ENCODE measurements at regions not wholly inside any gene's neighbourhood (a gene's known extent, or its start where the extent isn't known, plus 50 kb on each side); places are given as distances from the start of the nearest gene placed in this dataset.

DNA sequence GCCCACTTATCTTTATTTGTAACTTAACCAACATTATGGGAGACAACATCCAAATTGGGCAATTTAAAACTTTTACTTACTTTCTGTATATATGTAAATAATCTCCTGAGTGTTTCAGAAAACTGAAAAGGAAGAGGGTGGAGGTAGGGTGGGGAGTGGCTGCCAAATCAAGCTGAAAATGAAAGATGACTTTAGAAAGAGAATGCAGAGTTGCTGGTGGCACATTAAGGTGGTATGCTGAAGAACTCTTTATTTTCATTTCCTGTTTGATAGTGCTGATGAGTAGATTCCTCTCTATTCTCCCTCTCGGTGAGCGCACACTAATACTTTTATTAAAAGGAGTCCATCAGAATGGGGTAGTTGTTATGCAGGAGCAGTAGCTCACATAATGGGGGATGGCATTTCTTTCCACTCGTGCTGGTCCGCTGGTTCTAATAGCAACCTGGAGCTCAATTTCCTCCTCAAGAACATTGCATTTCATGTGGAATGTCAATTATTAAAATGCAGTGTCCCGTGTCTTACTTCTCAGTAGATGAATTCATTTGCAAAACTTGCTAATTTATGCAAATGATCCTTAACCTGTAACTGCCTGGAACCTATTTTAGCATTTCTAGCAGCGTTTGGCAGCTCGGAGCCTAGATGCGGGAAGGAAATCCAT is 466.9 kb upstream of the HNRNPA3 start:
- H2AFZ ChIP-seq (ENCODE audit: low read depth, low read length) = no peak overlapping the region
- H3K36me3 ChIP-seq (ENCODE audit: insufficient read depth, low read length) = no peaks in the 10 kb centered on the region
- no peaks in the 10 kb centered on the region for H3K27me3 ChIP-seq (ENCODE audit: insufficient read depth, low read length)
- no peaks in the 10 kb centered on the region for H3K9me3 ChIP-seq (ENCODE audit: low read length)
- no peak overlapping the region for H3K4me3 ChIP-seq (ENCODE audit: low read length)
- no peaks in the 10 kb centered on the region for H3K4me1 ChIP-seq (ENCODE audit: insufficient read depth, low read length)

GRCh38 chr2:176746411-176746810 is 466.2 kb upstream of the HNRNPA3 start:
- Histone ChIP-seq H3K27me3 (ENCODE audit: insufficient read depth, low read length) (no peaks in the 10 kb centered on the region), H3K9me3 (ENCODE audit: low read length) (no peaks in the 10 kb centered on the region), H3K4me3 (ENCODE audit: low read length) (no peak overlapping the region), H2AFZ (ENCODE audit: low read depth, low read length) (no peak overlapping the region), H3K36me3 (ENCODE audit: insufficient read depth, low read length) (no peaks in the 10 kb centered on the region), H3K4me1 (ENCODE audit: insufficient read depth, low read length) (no peaks in the 10 kb centered on the region)

GRCh38 chr2:176747506-176747905 is 465.1 kb upstream of the HNRNPA3 start:
- Histone ChIP-seq H3K4me3 (ENCODE audit: low read length) (no peak overlapping the region), H3K9me3 (ENCODE audit: low read length) (no peaks in the 10 kb centered on the region), H3K36me3 (ENCODE audit: insufficient read depth, low read length) (no peaks in the 10 kb centered on the region), H3K27me3 (ENCODE audit: insufficient read depth, low read length) (no peaks in the 10 kb centered on the region), H2AFZ (ENCODE audit: low read depth, low read length) (no peak overlapping the region), H3K4me1 (ENCODE audit: insufficient read depth, low read length) (no peaks in the 10 kb centered on the region)

DNA sequence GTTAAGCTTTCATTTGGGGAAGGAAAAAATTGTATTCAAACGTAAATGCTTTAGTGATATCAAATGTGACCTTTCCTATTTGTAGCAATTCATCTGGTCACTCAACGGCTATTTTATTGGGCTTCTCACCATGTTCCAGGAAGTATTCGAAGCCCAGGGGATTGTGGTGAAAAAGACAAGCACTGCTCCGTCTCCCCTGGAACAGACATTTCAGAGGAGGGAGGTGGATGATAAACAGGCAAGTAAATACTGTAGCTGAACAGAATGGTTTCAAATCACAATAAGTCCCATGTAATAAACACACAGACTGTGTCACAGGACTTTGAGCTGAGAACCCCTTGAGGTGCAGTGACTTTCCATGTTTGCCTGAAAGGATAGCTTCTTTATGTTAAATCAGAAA is 464.7 kb upstream of the HNRNPA3 start:
- Histone ChIP-seq H3K9me3 (ENCODE audit: low read length) (no peaks in the 10 kb centered on the region), H3K27me3 (ENCODE audit: insufficient read depth, low read length) (no peaks in the 10 kb centered on the region), H2AFZ (ENCODE audit: low read depth, low read length) (no peak overlapping the region), H3K36me3 (ENCODE audit: insufficient read depth, low read length) (no peaks in the 10 kb centered on the region), H3K4me1 (ENCODE audit: insufficient read depth, low read length) (no peaks in the 10 kb centered on the region), H3K4me3 (ENCODE audit: low read length) (no peak overlapping the region)

- Histone ChIP-seq H3K4me3 (ENCODE audit: low read length) (no peak overlapping the region), H3K27me3 (ENCODE audit: insufficient read depth, low read length) (no peaks in the 10 kb centered on the region), H3K36me3 (ENCODE audit: insufficient read depth, low read length) (no peaks in the 10 kb centered on the region), H2AFZ (ENCODE audit: low read depth, low read length) (no peak overlapping the region), H3K4me1 (ENCODE audit: insufficient read depth, low read length) (no peaks in the 10 kb centered on the region), H3K9me3 (ENCODE audit: low read length) (no peaks in the 10 kb centered on the region)
These were observed 463.9 kb upstream of the HNRNPA3 start for GRCh38 chr2:176748662-176749061.

GRCh38 chr2:176751314-176752227 is 461.0 kb upstream of the HNRNPA3 start:
- Histone ChIP-seq H3K9me3 (ENCODE audit: low read length) (no peaks in the 10 kb centered on the region), H3K4me1 (ENCODE audit: insufficient read depth, low read length) (no peaks in the 10 kb centered on the region), H2AFZ (ENCODE audit: low read depth, low read length) (no peak overlapping the region), H3K4me3 (ENCODE audit: low read length) (no peak overlapping the region), H3K27me3 (ENCODE audit: insufficient read depth, low read length) (no peaks in the 10 kb centered on the region), H3K36me3 (ENCODE audit: insufficient read depth, low read length) (no peaks in the 10 kb centered on the region)

DNA sequence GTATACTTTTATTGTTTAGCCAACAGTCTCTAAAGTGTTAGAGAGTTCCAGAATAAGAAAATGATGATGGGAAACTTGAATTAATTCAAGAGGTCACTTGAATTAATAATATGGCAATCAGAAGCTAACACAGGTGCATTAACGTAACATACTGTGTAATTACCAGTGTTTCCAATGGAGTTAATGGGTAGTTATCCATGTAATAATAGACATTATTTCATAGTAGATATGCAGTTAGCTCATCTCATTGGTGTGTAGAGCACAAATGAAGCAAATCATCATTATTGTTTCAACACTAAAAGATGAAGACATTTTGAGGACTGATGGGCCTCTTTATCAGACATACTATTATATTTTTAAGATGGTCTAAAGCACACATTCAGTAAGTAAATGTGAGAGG is 460.3 kb upstream of the HNRNPA3 start:
- Histone ChIP-seq H3K27me3 (ENCODE audit: insufficient read depth, low read length) (no peaks in the 10 kb centered on the region), H2AFZ (ENCODE audit: low read depth, low read length) (no peak overlapping the region), H3K4me3 (ENCODE audit: low read length) (no peak overlapping the region), H3K4me1 (ENCODE audit: insufficient read depth, low read length) (no peaks in the 10 kb centered on the region), H3K36me3 (ENCODE audit: insufficient read depth, low read length) (no peaks in the 10 kb centered on the region), H3K9me3 (ENCODE audit: low read length) (no peaks in the 10 kb centered on the region)

GRCh38 chr2:176753205-176753604 is 459.4 kb upstream of the HNRNPA3 start:
- H3K27me3 ChIP-seq (ENCODE audit: insufficient read depth, low read length) = no peaks in the 10 kb centered on the region
- H3K9me3 ChIP-seq (ENCODE audit: low read length) = no peaks in the 10 kb centered on the region
- no peak overlapping the region for H3K4me3 ChIP-seq (ENCODE audit: low read length)
- no peak overlapping the region for H2AFZ ChIP-seq (ENCODE audit: low read depth, low read length)
- H3K4me1 ChIP-seq (ENCODE audit: insufficient read depth, low read length) = no peaks in the 10 kb centered on the region
- H3K36me3 ChIP-seq (ENCODE audit: insufficient read depth, low read length) = no peaks in the 10 kb centered on the region

GRCh38 chr2:176753752-176754474 is 458.7 kb upstream of the HNRNPA3 start:
- Histone ChIP-seq H3K36me3 (ENCODE audit: insufficient read depth, low read length) (no peaks in the 10 kb centered on the region), H3K4me1 (ENCODE audit: insufficient read depth, low read length) (no peaks in the 10 kb centered on the region), H3K27me3 (ENCODE audit: insufficient read depth, low read length) (no peaks in the 10 kb centered on the region), H2AFZ (ENCODE audit: low read depth, low read length) (no peak overlapping the region), H3K4me3 (ENCODE audit: low read length) (no peak overlapping the region), H3K9me3 (ENCODE audit: low read length) (no peaks in the 10 kb centered on the region)

GRCh38 chr2:176755537-176756135 is 457.0 kb upstream of the HNRNPA3 start:
- no peaks in the 10 kb centered on the region for H3K9me3 ChIP-seq (ENCODE audit: low read length)
- H3K4me3 ChIP-seq (ENCODE audit: low read length) = no peak overlapping the region
- H3K27me3 ChIP-seq (ENCODE audit: insufficient read depth, low read length) = no peaks in the 10 kb centered on the region
- H3K4me1 ChIP-seq (ENCODE audit: insufficient read depth, low read length) = no peaks in the 10 kb centered on the region
- H3K36me3 ChIP-seq (ENCODE audit: insufficient read depth, low read length) = no peaks in the 10 kb centered on the region
- H2AFZ ChIP-seq (ENCODE audit: low read depth, low read length) = no peak overlapping the region

GRCh38 chr2:176758426-176758825 is 454.2 kb upstream of the HNRNPA3 start:
- Histone ChIP-seq H3K27me3 (ENCODE audit: insufficient read depth, low read length) (peaks cover 7% of the 10 kb centered on the region), H3K4me3 (ENCODE audit: low read length) (no peak overlapping the region), H2AFZ (ENCODE audit: low read depth, low read length) (no peak overlapping the region), H3K9me3 (ENCODE audit: low read length) (no peaks in the 10 kb centered on the region), H3K4me1 (ENCODE audit: insufficient read depth, low read length) (no peaks in the 10 kb centered on the region), H3K36me3 (ENCODE audit: insufficient read depth, low read length) (no peaks in the 10 kb centered on the region)

GRCh38 chr2:176760439-176760838 is 452.2 kb upstream of the HNRNPA3 start:
- no peak overlapping the region for H2AFZ ChIP-seq (ENCODE audit: low read depth, low read length)
- peaks cover 11% of the 10 kb centered on the region for H3K27me3 ChIP-seq (ENCODE audit: insufficient read depth, low read length)
- no peaks in the 10 kb centered on the region for H3K9me3 ChIP-seq (ENCODE audit: low read length)

GRCh38 chr2:176763130-176763529 is 449.5 kb upstream of the HNRNPA3 start:
- H3K36me3 ChIP-seq (ENCODE audit: insufficient read depth, low read length) = no peaks in the 10 kb centered on the region
- no peak overlapping the region for H2AFZ ChIP-seq (ENCODE audit: low read depth, low read length)
- no peak overlapping the region for H3K4me3 ChIP-seq (ENCODE audit: low read length)
- no peaks in the 10 kb centered on the region for H3K9me3 ChIP-seq (ENCODE audit: low read length)
- H3K27me3 ChIP-seq (ENCODE audit: insufficient read depth, low read length) = peaks cover 11% of the 10 kb centered on the region
- no peaks in the 10 kb centered on the region for H3K4me1 ChIP-seq (ENCODE audit: insufficient read depth, low read length)

More at GRCh38 chr2:176760439-176760838, 452.2 kb upstream of the HNRNPA3 start:
- Histone ChIP-seq H3K4me1 (ENCODE audit: insufficient read depth, low read length) (no peaks in the 10 kb centered on the region), H3K36me3 (ENCODE audit: insufficient read depth, low read length) (no peaks in the 10 kb centered on the region), H3K4me3 (ENCODE audit: low read length) (no peak overlapping the region)
